ENCODE measurements at regions not wholly inside any gene's neighbourhood (a gene's known extent, or its start where the extent isn't known, plus 50 kb on each side); places are given as distances from the start of the nearest gene placed in this dataset.

DNA sequence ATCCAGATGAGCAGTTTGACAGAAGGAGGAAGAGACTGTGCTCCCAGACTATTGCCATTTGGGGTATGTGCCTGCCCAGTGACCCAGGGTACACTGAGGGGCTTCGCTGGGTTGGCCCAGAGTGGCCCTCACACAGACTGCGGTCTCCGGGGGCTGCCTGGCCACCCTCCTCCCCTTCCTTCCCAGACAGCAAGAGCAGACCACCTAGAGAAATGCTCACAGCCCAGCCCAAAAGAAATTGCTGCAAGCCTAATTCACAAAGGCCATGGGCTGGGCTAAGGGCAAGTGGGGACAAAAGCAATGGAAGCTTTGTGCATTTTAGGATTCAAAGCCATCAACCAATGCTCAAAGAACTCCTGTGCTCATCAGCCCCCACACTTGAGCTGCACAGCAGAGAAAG, 277.6 kb downstream of the CDC5L start:
- DNase-seq, result no peak

DNA sequence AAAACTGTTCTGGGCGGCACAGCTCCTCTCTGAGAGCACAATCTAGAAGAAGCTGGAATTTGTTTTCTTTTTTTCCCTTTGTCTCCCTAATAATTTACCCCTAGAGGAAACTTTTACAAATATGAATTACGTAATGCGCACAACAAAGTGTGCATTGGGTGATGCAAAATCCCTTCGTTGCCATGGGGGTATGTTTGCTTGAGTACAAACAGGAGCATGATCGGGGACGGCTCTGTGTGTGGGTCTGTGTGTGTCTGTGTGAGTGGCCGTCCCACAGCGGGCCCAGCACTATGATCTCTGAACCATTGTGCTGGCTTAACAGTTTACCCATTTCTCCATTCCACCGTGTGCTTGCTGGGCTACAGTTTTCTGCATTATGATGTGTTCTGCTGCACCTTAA, 278.2 kb downstream of the CDC5L start:
- no peak for DNase-seq

DNA sequence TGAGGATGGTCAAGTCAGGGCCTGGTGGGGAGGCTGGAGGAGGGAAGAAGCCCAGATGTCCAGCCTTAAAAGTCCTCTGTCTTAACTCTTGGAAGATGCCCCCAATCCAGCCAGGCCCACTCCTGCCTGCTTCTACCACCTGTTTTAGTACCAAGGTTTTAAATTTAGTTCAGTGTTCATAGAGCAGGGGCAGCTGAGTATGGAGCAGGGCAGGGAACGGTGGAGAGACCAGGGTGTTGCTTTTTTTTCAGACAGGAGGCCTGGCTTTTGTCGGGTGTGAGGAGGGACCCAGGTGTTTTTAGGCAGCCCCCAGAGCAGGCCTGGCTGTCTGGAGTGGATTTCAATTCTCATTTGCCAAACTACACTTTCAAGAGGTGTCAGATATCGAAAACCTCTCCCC, 278.8 kb downstream of the CDC5L start:
- no peak for DNase-seq

DNA sequence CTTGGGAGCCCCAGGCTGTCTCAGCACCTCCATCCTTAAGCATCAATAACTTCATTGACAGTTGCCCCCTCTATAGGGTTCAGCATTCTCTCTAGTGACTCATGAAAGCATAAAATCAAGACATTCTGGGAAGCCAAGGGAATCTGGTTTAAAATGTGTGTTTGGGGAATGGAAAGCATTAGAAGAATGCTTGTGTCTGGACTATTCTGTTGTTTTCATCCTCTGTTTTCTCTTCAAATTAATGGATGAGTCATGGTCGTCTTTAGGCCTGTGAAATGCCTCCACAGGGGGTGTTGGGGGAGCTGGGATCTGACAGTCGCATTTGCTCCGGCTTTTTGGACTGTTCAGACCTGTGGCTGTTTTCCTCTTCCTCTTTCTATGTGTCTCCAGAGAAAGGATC, 279.7 kb downstream of the CDC5L start:
- no peak for DNase-seq

DNA sequence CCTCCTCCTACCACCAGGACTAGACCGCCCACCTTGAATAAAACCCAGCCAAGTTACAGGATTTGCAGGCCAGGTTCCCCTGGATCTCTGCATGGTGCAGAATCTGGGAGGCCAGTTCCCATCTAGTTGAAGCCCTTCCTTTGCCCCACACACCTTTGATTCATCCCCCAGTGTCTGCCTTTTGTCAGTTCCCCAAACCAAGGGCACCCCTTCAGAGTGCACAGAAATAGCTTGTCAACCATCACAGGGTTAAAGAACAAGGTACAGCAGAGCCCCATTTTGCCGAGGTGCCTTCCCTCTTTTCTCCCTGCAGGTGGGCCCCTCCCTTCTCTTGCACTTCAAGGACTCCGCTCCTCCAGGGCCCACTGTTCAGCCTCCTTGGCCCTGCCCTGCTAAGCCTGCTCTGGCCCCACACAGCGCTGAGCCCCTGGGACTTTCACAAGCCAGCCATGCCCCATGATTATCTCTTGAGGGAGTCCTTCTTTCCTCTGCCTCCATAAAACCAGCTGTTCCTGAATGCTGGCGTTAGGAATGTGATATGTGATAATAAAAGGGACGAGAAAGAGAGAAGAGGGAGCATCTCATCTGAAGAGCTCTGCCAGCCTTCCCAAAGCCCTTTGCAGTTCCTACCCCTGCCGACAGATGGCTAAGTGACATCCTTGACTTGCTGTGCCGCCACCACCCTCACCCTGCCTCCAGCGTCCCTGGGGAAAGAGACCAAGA, 280.3 kb downstream of the CDC5L start:
- DNase-seq, result peak; percentile 39

DNA sequence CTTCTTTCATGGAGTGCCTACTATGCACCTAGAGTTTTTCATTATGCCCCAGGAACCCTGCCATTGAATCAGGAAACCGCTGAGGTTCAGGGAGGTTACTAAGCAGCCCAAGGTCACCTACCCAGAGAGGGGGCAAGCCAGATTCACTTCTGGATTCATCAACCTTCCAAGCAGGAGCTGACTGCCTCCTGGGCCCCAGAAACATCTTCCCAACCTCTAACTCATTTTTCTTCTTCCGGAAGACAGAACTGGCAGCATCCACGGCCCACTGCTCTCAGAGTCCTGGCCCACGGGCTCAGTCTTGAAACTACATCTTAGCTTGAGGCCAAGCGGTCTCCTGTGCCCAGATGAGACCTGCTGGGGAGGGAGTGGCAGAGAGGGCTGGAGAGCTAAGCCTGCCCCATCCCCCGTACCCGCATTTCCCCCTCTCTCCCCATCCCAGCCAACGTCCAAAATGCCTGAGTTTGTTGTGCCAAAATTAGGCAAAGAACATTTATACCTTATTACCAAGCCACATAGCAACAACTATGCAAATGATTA, 281.0 kb downstream of the CDC5L start:
- DNase-seq, result no peak

DNA sequence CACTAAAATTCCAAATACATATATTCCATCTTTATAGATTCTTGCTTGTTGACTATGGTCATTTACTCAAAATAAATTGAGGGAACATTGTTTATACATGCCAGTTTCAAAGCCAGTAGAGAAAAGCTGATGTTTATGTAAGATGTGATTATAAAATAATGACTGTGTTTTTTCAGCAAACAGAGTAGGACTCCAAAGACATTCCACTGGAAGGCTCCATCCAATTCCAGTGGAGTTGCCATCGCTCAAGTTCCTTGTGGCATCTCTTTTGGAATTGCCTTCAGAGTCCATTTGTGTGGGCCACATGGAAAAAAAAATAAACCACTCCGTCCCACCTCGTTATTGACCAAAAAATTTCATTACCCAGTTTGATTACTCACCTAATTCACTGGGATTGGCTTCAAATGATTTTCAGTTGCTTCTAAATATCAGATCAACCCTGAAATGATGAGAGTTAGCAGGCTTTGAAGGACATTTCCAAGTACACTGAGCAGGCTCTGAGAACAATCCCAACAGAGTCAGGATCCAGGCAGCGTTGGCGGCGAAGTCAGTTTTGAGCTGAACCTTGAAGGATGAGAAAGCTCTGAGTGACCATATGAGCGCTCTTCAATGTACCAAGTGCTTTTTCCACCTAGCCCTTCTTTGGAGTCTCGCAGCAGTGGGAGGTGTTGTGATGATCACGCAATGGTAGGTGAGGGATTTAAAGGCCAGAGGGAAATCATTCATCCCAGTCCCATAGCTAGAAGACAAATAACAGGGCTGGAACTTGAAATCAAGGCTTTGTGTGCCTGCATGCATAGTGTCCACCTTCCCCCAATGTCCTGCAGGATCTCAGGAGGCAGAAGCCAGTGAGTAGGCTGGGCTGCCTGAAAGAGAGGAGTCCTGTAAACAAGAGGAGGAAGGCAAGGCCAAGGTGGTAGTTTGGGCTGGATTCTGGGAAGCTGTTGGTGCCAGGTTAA, 281.7 kb downstream of the CDC5L start:
- DNase-seq, result no peak

DNA sequence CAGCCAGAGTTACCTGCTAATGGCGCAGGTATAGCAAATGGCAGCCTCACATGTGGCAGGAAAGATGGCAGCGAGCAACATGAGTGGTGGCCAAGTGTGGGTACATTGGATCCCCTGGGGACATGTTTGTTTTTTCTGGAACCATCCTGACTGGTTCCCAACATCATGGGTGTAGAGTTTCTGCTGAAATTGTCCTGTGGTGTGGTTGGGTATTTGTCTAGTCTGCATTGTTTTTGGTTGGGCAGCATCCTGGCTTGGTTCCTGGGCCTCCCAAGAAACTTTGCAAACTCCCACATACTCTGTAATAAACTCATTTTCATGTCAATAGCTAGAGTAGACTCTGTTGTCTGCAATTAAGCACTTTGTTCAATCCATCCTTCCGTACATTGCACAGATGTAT, 282.6 kb downstream of the CDC5L start:
- no peak for DNase-seq

DNA sequence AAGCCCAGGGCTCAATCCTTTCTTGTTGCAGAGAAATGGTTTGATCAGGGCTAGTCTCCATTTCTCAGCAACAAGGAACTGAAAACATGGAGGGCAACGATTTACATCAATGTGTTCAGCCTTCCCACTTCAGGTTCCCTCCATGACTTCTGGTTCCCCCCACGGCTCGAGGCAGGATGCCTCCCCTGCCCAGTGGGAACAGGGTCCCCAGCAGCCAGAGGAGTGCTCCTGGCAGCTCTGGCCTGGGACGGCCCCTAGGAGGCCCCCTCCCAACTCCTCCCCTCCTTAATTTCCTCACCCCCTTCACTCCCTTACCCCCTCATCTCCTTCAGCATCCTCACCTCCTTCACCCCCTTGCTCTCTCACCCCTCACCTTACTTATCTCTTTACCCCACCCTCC, 283.8 kb downstream of the CDC5L start:
- DNase-seq, result no peak

DNA sequence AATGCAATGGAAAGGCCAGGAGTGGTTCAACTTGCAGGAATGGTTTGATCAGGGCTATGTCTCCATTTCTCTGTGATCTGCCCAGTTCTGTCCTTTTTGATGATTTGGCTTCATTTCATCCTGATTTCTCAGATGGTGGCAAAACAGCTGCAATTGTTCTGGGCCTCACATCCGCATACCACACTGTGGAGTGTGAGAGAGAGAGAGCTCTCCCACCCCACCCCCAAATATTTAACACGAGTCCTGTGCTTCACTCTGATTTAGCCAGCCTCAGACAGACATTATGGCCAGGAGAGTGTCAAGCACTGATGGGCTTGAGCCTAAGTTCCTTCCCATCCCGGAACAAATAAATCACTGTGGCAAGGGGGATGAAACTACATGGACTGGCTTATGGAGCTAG, 284.6 kb downstream of the CDC5L start:
- no peak for DNase-seq

DNA sequence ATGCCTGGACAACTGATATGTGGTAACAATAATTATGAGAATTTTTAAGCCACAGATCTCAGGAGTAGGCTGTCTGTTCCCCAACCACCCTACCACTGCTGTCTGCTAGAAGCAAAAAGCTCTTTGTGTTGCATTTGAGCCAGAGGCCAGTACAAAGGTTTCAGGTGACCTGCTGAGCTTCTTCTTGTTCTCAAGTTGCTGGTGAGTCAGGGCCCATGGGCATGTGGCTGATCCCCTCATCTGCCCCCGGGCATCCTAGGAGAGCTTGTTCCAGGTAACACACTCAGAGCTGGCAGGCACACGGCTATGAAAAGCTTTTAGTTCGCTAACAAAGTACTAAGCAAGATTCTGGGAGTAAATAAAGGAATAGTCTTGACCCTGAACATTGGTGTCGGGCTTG, 285.3 kb downstream of the CDC5L start:
- no peak for DNase-seq

DNA sequence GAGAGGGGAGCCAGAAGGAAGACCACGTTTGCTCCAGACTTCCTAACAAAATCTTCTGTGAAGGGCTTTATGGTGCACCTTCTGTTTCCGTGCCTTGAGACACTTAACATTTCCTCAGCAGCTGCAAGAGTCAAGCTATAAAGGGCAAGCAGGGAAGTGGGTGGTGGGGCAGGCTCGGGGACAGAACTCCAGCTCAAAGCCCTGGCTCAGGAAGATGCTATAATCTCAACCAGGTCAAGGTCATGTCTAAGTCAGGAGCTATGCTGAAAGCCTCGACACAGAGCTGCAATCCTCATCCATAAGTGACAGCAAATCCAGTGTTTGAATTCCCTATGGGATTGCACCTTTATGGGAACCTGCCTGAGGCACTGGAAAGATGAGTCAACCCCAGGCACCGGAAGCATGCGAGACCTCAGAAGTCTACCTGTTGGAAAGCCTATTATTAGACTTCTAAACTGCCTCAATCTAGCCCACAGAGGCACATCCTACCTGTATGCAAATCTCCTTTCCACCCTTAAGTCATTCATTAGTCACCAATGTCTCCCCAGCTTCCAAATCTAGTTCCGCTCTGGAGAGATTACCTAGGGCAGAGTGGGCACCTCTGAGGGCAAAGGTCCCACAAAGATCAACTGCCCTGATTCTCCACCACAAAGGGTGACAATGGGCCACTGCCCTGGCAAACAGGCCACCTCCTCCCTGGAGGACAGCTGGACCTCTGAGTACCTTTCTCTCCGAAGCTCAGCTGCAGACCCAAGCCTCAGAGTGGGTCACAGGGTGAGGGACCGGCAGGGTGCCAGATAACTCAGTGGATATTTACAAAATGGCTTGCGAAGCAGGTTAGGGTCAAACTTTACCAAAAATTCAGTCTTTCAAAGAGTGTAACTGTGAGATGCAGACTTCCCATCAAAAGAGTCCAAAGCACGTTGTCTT, 287.0 kb downstream of the CDC5L start:
- no peak for DNase-seq

DNA sequence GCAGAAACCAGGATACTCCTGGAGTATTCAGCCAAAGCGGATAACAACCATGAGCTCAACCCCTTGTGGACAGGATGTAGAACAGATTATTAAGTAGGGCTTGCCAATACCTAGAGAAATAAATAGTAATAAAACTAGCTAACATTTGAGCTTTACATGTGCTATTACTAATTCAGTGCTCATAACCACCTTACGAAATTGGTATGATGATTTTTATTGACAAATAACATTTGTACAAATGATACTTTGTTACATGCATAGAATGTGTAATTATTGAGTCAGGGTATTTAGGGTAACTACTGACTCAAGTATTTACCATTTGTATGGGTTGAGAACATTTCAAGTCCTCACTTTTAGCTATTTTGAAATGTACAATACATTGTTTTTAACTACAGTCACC, 287.9 kb downstream of the CDC5L start:
- no peak for DNase-seq

DNA sequence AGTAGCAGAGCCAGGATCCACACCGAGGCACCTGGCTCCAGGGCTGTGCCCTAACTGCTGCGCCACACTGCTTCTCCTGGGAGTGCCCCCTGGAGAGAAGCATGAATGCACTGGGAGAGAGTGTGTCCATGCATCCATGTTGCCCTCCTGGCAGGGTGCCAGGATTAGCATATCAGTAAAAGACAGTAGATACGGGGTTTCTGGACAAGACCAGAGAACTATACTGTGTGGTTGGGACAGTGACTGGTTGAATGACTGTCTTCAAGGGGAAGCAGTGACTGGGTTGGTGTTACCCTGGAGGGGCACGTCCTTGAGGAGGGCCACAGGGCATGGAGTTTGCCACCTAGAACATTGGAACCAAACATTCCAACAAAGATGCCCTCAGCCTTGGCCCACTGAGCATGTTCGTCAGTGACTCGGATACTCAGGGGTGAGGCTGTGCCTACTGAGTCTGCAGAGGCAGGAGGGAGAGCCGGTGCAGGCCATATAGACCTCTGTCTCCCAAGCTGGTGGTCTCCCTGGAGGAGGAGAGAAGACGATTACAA, 288.8 kb downstream of the CDC5L start:
- DNase-seq, result no peak

DNA sequence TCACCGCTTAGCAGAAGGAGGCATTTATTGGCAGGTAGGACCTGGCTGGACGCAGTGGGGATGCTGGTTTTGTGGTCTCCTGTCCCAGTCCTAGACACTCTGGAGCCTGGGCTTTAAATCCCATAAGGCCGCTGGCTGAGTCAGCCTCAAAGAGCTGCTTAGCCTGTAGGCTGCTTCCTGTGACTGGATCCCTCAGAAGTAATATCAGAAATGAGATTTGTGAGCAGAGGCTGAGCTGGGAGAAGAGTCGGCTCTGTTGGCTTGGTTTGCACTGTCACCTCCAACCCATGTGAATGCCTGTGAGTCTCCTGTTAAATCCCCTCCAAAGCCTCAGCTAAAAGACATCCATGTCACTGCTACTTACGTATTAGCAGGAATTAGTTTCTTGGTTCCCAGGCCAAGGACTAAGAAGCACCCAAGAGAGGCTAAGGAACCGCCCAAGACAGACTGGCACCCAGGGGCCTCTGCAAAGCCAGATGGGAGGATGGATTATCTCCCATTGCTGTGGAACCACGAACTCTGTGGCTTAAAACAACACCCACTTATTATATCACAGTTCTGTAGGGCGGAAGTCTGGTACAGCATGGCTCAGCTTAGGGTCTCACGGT, 289.4 kb downstream of the CDC5L start:
- no peak for DNase-seq

DNA sequence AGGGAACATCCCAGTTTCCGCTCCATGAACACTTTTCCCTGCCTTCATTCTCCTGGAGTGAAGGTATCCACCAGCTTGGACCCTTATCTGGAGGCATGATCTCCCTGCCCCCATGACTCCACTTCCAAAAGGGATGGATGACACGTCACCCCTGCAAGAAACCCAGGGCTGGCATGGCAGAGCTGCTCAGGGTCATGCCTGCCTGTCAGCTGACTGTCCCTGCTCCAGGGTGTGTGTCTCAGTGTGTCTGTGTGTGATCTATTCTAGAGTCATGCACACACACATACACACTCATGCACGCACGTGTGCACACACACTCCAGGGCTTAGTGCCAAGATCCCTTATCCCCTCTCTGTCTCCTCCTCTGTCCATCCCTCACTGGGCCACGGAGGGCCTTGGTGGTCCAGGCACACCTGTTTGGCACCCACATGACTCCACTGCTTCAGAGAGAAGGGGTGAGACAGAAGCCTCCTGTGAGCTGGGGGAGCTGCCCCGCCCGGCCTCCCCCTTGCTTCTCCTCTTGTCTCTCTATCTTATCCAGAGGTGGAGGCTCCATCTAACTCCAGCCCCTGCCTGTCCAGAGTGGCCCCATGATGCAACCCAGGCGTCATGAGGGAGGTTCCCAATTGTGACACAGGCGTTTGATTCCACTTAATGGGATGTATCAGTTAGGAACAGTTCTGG, 290.9 kb downstream of the CDC5L start:
- DNase-seq, result no peak

DNA sequence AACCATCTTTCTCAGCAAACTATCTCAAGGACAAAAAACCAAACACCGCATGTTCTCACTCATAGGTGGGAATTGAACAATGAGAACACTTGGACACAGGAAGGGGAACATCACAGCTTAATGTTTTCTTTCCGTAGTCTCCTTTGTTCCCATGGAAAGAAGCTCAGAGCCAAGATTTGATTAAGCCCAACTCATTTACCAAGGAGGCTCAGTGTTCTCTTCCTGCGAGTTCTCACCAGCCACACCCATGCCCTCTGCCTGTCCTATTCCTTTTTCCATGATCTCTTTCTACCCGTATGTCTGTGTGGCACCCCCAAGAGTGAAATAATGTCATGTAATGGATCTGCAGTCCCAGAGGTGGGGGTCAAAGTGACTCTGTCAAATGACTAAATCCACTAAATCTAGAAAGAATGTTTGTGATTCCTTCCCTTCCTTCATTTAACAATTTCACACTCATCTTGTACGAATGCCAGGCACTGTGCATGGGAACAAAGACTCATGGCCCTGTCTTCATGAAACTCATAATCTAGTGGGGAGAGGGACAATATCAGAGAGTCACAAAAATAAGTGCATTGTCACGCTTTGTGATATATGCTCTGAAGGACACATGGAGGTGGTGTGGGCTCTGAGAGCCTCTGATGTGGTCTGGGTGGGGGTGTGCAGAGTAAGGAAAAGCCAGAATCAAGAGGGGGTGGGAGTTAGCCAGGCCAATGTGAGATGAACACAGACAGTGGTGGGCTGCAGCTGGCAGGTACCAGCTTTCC, 292.1 kb downstream of the CDC5L start:
- DNase-seq, result no peak

DNA sequence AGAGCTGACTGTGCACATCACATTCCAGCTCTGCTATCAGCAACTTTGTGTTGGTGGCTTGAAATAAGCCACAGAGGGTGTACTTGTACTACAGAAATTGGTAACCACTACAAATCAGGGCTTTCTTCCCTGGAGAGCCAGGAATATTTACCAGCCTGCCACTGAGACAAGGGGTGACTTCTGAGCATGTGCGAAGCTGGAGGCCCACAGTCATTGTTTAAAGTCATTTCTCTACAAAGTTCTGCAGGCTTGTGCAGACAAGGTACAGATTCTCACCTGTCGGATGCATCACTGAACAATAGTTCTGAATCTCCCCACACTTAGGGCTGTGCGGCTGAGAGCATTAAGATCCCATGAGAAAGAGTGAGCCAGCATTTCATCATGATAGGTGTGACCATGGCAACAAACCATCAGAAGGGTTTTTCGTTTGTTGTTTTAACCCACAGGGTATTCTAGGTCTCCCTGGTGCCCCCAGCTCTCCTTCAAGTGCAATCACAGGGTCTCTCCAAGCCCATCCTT, 292.8 kb downstream of the CDC5L start:
- DNase-seq, result no peak

DNA sequence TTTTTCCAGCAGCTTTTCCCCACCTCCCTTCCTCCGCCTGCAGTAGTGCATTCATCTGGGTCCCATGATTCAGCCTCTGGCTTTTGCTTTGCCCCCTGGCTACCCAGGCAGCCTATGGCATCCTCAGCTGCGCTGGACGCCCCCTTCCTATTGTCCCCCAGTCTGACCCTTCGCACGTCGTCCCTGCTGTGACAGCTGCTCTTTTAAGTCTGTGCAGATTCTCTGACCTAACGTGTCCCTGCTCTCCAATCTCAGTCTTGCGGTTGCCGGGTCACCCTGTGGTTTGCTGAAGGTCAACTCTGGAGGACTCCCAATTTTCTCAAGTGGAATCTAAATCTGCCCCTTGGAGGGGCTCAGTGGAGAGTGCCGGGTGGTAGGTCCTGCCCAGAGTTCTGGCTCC, 294.3 kb downstream of the CDC5L start:
- DNase-seq, result no peak

DNA sequence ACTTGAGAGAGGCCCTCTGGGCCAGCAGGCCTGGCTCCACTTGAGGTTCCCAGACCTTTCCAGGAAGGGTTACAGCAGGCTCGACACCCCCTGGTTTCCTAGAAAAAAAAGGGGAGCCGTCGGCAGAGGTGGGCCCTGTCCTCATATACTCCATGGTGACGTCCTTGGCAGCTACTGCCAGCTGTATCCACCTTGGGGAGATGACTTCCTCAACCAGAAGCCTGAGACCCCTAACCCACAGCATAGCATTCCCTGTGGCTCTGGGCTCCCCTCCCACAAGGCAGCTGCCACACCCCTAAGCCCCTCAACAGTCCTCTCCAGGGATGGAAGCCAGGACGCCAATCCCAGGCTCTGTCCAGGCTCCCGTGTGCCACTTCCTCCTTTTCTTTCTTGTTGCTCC, 294.8 kb downstream of the CDC5L start:
- DNase-seq, result no peak
